Dedifferentiated amniotic fluid mesenchymal stem cell (primary cell): ENCODE measurements at regions not wholly inside any gene's neighbourhood (a gene's known extent, or its start where the extent isn't known, plus 50 kb on each side); places are given as distances from the start of the nearest gene placed in this dataset.

ENCODE experiments used
- DNase-seq: peaks from one replicate; pipeline ENCODE4 v3.0.0-alpha.2; 2016; ENCODE audit errors: extremely low spot score

DNA sequence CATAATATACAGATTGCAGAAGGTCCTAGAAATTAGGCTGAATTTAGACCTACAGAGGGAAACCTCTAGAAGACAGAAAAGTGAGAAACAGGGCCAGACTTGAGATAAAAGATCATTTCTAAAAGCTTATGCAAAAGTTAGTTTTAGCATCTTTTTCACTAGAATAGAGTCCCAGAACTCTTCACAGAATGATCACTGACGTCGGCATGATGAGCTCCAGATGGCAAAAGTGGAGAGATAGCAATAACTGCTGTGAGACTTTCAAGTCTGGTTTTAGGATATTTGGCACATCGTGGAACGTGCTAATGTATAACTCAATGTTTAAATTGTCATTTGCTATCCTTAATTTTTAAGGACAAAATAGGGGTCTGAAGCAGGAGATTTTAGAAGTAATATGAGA lies 1050.7 kb upstream of the CELF4 start:
- DNase-seq = no peak

- no peak for DNase-seq
Measured at GRCh38 chr18:38612904-38613303, 1047.3 kb upstream of the CELF4 start.

DNA sequence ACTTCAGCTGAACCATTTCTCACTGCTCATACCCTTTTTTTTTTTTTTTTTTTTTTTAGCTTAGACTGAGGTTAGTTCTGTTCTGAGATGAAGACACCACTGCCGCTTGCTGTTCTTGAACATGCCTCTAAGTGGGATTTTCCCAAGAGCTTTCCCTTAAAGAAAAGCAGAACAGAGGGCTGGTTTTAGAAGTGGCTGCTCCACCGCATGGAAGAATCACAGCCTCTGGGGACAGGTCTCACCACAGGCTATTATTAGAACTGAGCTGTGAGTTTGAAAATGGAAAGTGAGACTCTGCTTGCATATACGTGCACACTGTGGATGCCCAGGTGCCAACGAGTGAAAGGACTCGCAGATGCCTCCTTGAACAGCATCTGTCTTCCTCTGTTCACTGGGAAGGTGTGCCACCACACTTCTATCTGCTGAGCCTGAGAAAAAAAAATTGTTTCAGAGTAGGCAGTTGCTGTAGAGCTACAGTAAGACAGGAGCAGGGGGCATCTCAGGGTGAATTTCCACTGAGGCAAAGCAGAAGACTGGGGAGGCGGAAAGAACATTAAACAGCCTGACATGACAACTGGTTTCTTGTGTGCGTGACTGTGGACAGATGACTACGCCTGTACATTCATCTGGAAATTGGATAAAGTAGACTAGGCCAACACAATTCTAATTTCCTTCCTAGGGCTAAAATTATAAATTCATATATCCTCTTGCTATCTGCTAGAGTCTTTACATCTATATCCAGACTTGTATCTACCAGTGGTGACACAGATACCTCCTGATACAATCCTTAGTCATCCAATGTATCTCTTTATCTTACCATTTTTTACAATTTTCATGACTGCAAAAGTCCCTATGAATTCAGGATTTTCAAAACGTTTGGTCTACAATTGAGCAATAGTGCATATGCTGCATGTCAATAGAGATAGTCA lies 1045.7 kb upstream of the CELF4 start:
- DNase-seq = no peak

- no peak for DNase-seq
Measured at GRCh38 chr18:38606841-38607240, 1041.2 kb upstream of the CELF4 start.

- DNase-seq = no peak
Measured at GRCh38 chr18:38602341-38602740, 1036.7 kb upstream of the CELF4 start.

GRCh38 chr18:38587571-38587970 lies 1022.0 kb upstream of the CELF4 start:
- DNase-seq = no peak

DNA sequence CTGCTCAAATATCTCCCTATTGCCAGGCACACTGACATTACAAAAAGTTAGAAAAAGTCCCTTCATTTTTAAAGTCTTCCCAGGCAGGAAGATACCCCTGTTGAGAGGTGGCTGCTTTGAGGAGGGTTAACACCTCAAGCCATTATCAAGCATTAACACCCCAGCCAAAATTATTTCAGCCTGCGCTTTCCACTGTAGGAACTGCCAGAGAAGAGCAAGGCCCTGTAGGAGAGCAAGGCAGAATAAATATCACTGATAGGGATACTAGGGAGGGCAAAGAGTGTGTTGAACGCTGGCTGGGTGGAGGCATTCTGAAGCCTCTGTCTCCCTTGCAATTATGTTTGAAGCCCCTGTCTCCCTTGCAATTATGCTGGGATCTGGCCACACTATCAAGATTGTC lies 1020.7 kb upstream of the CELF4 start:
- DNase-seq = no peak

DNA sequence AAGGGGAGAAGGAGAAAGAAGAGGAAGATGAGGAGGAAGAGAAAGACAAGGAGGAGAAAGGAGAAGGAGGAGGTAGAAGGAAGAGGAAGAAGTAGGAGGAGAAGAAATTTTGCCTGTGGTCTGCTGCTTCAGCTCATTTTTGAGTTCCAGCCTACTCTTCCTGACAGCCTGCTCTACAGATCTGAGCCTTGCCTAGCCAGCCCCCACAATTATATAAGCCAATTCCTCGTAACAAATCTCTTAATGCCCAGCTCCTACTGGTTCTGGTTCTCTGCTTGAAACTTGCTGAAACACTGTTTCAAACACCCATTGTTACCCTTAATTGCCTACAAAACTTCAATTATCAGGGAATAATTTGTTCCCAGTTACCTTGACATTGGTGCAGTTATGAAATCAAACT lies 1014.2 kb upstream of the CELF4 start:
- no peak for DNase-seq

DNA sequence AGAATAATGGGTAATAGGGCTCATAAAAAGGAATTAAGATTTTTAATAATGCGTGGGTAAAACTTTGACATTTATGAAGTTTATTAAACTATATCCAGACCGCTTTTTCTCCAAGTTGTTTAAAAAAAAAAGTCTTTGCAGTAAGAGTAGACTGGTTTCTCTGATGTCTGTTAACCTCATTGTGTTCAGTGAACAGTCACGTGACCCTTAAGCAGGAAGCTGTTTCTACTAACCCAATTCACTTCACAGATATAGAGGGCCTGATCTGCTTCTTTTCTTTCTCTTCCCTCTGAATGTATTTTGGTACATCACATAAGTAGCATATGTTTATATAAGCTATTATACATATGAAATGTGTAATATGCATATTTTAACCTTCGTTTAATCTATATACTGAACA lies 1011.3 kb upstream of the CELF4 start:
- DNase-seq = no peak

- DNase-seq = no peak
Measured at GRCh38 chr18:38576349-38576748, 1010.8 kb upstream of the CELF4 start.

DNA sequence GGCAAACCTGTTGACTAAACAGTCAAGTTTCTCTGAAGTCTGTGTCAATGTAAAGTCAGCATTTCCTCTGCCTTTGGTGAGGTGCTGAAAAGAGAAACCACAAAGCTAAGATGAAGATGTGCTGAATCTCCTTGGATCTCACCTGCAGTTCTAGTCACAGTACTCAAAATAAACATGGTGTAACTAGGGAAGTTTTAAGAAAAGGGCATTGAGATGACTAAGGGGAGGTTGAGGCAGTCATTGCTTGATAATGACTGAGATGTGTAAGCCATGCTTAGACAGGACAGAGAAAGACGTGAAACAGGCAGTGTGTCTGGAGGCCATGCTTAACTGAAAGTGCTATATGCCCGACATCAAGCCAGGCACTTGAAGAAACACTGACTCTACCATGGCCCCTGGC lies 1010.0 kb upstream of the CELF4 start:
- DNase-seq = no peak

DNA sequence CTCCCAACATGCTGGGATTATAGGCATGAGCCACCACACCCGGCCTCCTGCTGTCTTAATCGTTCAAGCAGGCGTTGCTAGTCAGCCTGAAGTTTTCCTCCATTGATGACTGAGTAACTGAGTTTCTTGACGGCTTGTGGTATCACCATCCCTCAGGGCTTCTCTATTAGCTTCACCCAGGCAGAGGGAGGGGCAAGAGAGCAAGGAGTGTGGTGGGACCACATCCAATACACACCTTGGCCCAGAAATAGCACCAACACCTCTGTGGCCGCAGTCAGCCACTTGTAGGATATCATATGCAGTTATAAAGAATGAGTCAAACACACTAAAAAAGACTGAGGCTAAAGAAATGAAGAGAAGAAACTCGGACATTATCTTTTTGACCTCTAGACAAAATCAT lies 1009.4 kb upstream of the CELF4 start:
- no peak for DNase-seq

DNA sequence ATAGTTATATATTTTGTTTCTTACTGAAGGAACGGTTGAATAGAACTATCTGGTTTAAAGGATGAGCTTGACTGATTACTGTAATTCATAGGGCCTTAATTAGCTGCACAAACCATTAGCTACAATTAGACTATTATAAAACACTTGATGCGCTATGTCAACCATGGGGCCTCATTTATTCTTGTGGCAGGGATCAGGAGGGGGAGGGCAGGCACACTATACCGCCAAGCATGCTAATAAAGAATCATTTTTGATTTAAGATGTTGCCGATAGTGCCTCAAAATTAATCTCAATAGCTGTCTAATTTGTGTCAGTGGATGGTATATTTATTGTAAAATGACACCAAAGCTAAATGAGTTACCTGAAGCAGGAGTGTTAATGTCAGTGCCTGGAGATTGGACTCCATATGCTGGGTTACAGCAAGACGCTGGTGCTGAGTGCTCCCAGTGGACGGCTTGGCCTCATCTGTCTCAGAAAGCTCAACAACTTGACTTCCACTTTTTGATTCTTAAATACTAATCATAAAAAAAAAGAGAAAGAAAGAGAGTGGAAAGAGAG lies 1007.0 kb upstream of the CELF4 start:
- no peak for DNase-seq

GRCh38 chr18:38571651-38572050 lies 1006.1 kb upstream of the CELF4 start:
- no peak for DNase-seq

GRCh38 chr18:38565513-38565912 lies 999.9 kb upstream of the CELF4 start:
- DNase-seq = no peak

- DNase-seq = no peak
Measured at GRCh38 chr18:38563396-38563980, 997.9 kb upstream of the CELF4 start.

- no peak for DNase-seq
Measured at GRCh38 chr18:38557006-38557405, 991.4 kb upstream of the CELF4 start.

GRCh38 chr18:38552732-38553321 lies 987.2 kb upstream of the CELF4 start:
- DNase-seq = no peak

DNA sequence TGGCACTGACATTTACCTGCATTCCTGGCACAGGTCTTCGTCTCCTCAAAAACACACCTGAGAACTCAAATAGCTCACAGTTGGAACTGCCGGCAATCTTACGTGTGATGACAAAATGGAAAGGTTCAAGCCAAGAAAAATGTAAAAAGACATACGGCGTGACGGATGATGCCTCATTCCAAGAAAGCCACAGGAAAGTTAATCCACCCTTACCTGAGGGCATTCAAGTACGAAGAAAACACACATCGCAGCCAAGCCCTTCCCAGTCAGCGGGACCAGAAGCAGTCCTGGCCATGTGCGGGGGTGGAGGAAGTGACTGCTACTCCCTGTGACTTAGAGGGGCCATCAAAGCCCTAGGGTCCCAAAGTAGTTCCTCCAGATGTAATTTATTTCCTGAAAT lies 986.3 kb upstream of the CELF4 start:
- DNase-seq = no peak

GRCh38 chr18:38545071-38545470 lies 979.5 kb upstream of the CELF4 start:
- no peak for DNase-seq

- no peak for DNase-seq
Measured at GRCh38 chr18:38539856-38540255, 974.3 kb upstream of the CELF4 start.

- no peak for DNase-seq
Measured at GRCh38 chr18:38539371-38539770, 973.8 kb upstream of the CELF4 start.

DNA sequence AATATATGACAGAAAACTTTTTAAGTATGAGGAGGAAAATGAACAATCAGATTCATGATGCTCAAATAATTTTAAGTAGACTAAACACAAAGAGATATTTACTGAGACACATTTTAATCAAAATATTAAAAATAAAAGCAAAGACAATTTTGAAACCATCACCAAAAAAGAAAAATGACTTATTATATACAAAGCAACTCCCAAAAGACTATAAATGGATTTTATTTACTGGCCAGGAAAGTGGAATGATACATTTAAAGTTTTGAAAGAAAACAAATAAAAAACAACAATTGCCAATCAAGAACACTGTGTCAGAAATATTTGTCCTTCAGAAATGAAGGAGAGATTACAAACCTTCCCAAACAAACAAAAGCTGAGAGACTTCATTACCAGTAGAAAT lies 968.5 kb upstream of the CELF4 start:
- no peak for DNase-seq
